ENCODE measurements at regions not wholly inside any gene's neighbourhood (a gene's known extent, or its start where the extent isn't known, plus 50 kb on each side); places are given as distances from the start of the nearest gene placed in this dataset.

DNA sequence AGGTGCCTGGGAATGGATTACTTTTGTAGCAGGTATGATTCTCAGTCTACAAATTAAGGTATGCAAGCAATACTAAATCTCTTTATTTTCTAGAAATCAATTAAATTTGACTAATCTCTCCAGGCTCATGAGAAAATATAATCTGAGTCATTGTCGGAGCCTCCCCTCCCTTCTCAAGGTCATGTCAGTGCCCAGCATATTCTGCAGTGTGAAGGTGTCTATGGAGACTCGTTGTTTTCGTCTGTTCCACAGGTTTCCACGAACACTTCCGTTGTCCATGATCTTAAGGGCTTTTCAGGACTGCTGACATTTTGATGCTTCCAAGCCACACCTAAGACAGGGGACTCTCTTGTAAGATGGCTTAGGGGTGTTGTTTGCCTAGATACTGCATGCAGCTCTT lies 56.6 kb upstream of the SCOC start:
- DNase-seq (ENCODE audit: low read depth) = no peak
- no peak overlapping the region for H3K4me3 ChIP-seq (ENCODE audit: low read depth, low read length)
- TF ChIP-seq, protein P1, sequence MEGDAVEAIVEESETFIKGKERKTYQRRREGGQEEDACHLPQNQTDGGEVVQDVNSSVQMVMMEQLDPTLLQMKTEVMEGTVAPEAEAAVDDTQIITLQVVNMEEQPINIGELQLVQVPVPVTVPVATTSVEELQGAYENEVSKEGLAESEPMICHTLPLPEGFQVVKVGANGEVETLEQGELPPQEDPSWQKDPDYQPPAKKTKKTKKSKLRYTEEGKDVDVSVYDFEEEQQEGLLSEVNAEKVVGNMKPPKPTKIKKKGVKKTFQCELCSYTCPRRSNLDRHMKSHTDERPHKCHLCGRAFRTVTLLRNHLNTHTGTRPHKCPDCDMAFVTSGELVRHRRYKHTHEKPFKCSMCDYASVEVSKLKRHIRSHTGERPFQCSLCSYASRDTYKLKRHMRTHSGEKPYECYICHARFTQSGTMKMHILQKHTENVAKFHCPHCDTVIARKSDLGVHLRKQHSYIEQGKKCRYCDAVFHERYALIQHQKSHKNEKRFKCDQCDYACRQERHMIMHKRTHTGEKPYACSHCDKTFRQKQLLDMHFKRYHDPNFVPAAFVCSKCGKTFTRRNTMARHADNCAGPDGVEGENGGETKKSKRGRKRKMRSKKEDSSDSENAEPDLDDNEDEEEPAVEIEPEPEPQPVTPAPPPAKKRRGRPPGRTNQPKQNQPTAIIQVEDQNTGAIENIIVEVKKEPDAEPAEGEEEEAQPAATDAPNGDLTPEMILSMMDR (IDR thresholded peaks at IDR 0.05; ENCODE audit: insufficient read depth, low read length) = no peak

GRCh38 chr4:140315970-140316369 lies 57.5 kb upstream of the SCOC start:
- TF ChIP-seq, protein P1 (IDR thresholded peaks at IDR 0.05; ENCODE audit: insufficient read depth, low read length) = no peak
- no peak overlapping the region for H3K4me3 ChIP-seq (ENCODE audit: low read depth, low read length)
- DNase-seq (ENCODE audit: low read depth) = no peak

DNA sequence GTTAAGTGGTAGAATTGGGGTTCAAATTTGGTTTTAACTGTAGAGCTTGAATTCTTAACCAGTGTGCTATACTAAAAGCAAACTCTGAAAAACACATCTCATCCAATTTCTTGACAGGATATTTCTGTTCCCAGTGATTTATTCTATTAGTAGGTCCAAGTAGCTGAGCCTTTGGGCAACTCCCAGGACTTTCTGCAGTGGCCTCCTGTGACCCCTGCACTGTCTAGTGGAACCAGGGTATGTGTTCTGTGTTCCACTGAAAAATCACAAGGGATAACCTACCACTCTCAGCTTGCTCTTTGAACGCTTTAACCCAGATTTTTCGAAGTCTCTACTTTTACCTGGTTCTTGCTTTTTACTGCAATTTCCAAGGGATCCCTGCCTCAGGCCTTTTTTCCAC lies 58.0 kb upstream of the SCOC start:
- DNase-seq (ENCODE audit: low read depth) = no peak
- no peak overlapping the region for H3K4me3 ChIP-seq (ENCODE audit: low read depth, low read length)
- TF ChIP-seq, protein P1 (IDR thresholded peaks at IDR 0.05; ENCODE audit: insufficient read depth, low read length) = no peak

- TF ChIP-seq, protein P1 (IDR thresholded peaks at IDR 0.05; ENCODE audit: insufficient read depth, low read length) = no peak
- no peak overlapping the region for H3K4me3 ChIP-seq (ENCODE audit: low read depth, low read length)
- DNase-seq (ENCODE audit: low read depth) = no peak
These were observed 58.4 kb upstream of the SCOC start for GRCh38 chr4:140315019-140315418.

DNA sequence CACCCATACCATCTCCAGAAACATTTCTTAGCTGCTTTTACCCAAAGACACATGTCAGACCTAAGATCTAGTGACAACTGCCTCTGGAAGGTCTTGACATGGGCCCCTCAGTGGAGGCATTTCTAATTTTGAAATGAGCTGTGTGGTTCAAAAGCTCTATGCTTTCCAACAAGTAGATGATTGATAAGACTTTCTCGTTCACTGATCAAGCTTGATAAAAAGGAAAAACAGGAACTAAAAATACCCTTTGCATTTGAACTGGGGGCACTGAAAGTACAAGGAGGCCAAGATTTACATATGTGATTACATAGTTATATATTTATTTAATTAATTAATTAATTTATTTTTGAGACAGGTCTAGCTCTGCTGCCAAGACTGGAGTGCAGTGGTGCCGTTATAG lies 61.3 kb upstream of the SCOC start:
- DNase-seq (ENCODE audit: low read depth) = no peak
- TF ChIP-seq, protein P1 (IDR thresholded peaks at IDR 0.05; ENCODE audit: insufficient read depth, low read length) = no peak

GRCh38 chr4:140311257-140311835 lies 62.1 kb upstream of the SCOC start:
- TF ChIP-seq, protein P1 (IDR thresholded peaks at IDR 0.05; ENCODE audit: insufficient read depth, low read length) = no peak
- DNase-seq (ENCODE audit: low read depth) = no peak
- H3K4me3 ChIP-seq (ENCODE audit: low read depth, low read length) = no peak overlapping the region

More for the DNA sequence above, 61.3 kb upstream of the SCOC start:
- H3K4me3 ChIP-seq (ENCODE audit: low read depth, low read length) = no peak overlapping the region
